Lung (tissue), 11 donors: ENCODE measurements at regions not wholly inside any gene's neighbourhood (a gene's known extent, or its start where the extent isn't known, plus 50 kb on each side); places are given as distances from the start of the nearest gene placed in this dataset.

ENCODE experiments used
- ATAC-seq: fragments of 200-7000 bp; cut with Tn5 transposase; one replicate; pipeline ENCODE4 v1.9.1; 2020; ENCODE audit warnings: moderate number of reproducible peaks; ENCODE audit not compliant: insufficient read depth, low FRiP score
- DNase-seq, 3 donors: peaks; one replicate each; pipeline ENCODE4 v3.0.0-alpha.2; 2013 to 2017
- H3K27ac ChIP-seq, 2 donors: one replicate each; pipeline ENCODE4 v1.5.1; 2013; ENCODE audit warnings: mild to moderate bottlenecking in 2 of 2, moderate library complexity in 2 of 2, control low read depth in 1 of 2, inconsistent platforms in 1 of 2, low read depth in 1 of 2, low read length in 1 of 2
- H3K27me3 ChIP-seq, 3 donors: one replicate each; pipeline ENCODE4 v1.5.1; 2013; ENCODE audit warnings: low read length in 2 of 3; ENCODE audit not compliant: control insufficient read depth in 3 of 3, insufficient read depth in 3 of 3
- H3K36me3 ChIP-seq, 4 donors: one replicate each; pipeline ENCODE4 v1.5.1; 2013; ENCODE audit warnings: low read length in 4 of 4, mild to moderate bottlenecking in 1 of 4, moderate library complexity in 1 of 4; ENCODE audit not compliant: control insufficient read depth in 4 of 4, insufficient read depth in 4 of 4
- H3K4me1 ChIP-seq, 5 donors: one replicate each; pipeline ENCODE4 v1.5.1; 2013; ENCODE audit warnings: low read length in 5 of 5, mild to moderate bottlenecking in 2 of 5, moderate library complexity in 1 of 5; ENCODE audit not compliant: control insufficient read depth in 5 of 5, insufficient read depth in 5 of 5
- H3K4me3 ChIP-seq: one replicate; pipeline ENCODE4 v1.5.1; 2013; ENCODE audit warnings: mild to moderate bottlenecking, control low read depth, moderate library complexity
- H3K9ac ChIP-seq, 2 donors: one replicate each; pipeline ENCODE4 v1.5.1; 2013; ENCODE audit warnings: low read length in 2 of 2, control low read depth in 1 of 2; ENCODE audit not compliant: insufficient read depth in 1 of 2
- H3K9me3 ChIP-seq, 4 donors: one replicate each; pipeline ENCODE4 v1.5.1; 2013; ENCODE audit warnings: low read length in 3 of 4, mild to moderate bottlenecking in 1 of 4, moderate library complexity in 1 of 4; ENCODE audit not compliant: control insufficient read depth in 4 of 4, insufficient read depth in 3 of 4
- CTCF ChIP-seq: IDR thresholded peaks from 2 replicates; pipeline ENCODE4 v1.5.1; 2012; ENCODE audit warnings: mild to moderate bottlenecking; ENCODE audit errors: control extremely low read depth, extremely low read depth
- WGBS, 2 donors: extraction: QIAGEN DNeasy Blood & Tissue Kit; methylation state at CpG; one replicate each; pipeline ENCODE4 v1.1.7; 2013; 5-methylcytosine and 5-hydroxymethylcytosine counted together
- donor health status: control.
- donor health status: control.
- donor health status: Bipolar disorder and iron deficiency.
- donor health status: healthy.
- donor health status: DM: yes; HTN: yes; CAD: no.

- 36 to 56% methylated on average over 8 of the region's 8 CpGs for WGBS, 2 donors
- Histone ChIP-seq H3K27ac (no peak overlapping the region), H3K27me3 (no peaks in the 10 kb centered on the region), H3K4me1 (peaks cover 0 to 5% (median 0%) of the 10 kb centered on the region in 5 donors), H3K4me3 (no peak overlapping the region), H3K36me3 (no peaks in the 10 kb centered on the region), H3K9ac (no peak overlapping the region), H3K9me3 (peaks cover 0 to 2% (median 0%) of the 10 kb centered on the region in 4 donors)
- no peak for TF ChIP-seq CTCF
- ATAC-seq (no peak), DNase-seq (no peak)
Measured at GRCh38 chr4:176013476-176014247, 52.0 kb upstream of the WDR17 start.

- Histone ChIP-seq H3K9ac (no peak overlapping the region), H3K4me3 (no peak overlapping the region), H3K4me1 (peaks cover 0 to 5% (median 0%) of the 10 kb centered on the region in 5 donors), H3K9me3 (peaks cover 0 to 2% (median 0%) of the 10 kb centered on the region in 4 donors), H3K27me3 (no peaks in the 10 kb centered on the region), H3K27ac (no peak overlapping the region), H3K36me3 (no peaks in the 10 kb centered on the region)
- no peak for TF ChIP-seq CTCF
- no peak for ATAC-seq
- no peak for DNase-seq
Measured at GRCh38 chr4:176014583-176015108, 51.0 kb upstream of the WDR17 start.
